RPMI7951 (cell line): ENCODE measurements at regions not wholly inside any gene's neighbourhood (a gene's known extent, or its start where the extent isn't known, plus 50 kb on each side); places are given as distances from the start of the nearest gene placed in this dataset.
"Not testable (repeated sequence)": the region's sequence is repeated elsewhere in the genome, so short reads cannot be mapped to it uniquely, and the experiment has no call there.

Experiments
- DNase-seq: peaks from one replicate; pipeline ENCODE4 v3.0.0-alpha.2; 2012; ENCODE audit warnings: low read depth

DNA sequence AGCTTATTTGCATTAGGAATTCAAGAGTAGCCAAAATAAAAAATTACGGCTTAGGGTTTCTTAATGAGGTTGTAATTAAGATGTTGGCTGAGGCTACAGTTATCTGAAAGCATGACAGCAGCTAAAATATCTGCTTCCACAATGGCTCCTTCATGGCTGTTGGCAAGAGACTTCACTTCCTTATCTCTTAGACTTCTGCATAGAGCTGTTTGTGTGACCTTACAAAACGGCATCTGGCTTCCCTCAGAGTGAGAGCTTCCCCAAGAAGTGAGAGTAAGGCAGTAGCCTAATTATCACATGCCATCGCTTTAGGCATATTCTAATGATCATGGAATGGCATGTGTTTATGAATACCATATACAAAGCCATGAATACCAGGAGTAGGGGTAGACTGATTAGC, 57.6 kb downstream of the CCDC59 start:
- no peak for DNase-seq

DNA sequence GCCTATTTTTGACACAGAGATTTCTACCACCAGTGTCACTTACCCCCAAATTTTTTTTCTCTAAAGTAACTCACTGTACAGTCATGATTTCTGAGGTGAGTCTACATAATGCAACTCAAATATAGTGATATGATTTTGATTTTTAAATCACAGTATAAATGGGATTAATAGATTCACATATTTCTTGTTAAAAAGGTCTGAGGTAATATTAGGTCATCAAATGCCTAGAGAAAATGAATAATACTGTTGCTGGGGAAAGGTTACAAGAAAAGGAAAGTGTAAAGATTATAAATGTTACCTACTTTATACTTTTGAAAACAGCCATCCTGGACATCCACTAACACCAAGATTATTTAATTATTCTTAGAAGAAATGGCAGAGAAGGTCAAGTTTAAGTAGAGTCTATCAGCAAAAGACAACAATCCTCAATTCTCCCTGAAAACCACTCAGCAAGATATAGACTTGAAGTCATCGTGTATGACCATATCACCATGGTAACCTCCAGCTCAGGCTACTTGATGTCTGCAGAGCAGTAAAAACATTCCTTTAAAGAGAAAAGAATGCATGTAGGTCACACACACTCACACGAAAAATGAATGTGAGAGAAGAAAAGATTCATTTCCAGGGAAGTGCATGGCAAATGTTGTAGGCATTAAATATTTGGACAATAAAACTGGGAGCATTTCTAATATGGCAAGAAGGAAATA, 58.7 kb downstream of the CCDC59 start:
- DNase-seq: no peak

DNA sequence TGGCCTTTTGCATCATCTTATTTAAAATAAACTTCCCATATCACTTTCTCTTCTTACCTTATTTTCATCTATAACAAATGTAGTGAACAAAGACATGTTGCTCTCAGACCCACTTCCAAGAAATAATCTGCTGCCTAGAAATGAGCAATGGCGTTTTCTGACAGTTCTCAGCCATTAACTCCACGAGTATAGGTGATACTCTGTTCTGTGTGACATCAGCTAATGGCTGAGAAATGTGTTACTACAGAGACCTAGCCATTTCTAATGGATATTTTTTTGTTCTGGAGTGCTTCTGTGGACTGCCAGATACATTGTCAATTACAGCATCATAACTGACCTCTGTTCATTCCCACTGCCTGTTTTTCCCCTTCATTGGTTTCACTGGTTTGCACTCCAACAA, 67.8 kb downstream of the CCDC59 start:
- DNase-seq: no peak

DNA sequence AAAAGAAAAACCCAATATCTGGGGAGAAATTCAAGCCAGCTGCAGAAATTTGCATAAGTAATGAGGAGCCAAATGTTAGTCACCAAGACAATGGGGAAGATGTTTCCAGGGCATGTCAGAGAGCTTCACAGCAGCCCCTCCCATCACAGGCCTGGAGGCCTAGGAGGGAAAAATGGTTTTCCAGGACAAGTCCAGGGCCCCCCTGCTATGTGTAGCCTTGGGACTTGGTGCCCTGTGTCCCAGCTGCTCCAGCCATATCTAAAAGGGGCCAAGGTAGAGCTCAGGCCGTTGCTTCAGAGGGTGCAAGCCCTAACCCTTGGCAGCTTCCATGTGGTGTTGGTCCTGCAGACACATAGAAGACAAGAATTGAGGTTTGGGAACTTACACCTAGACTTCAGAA, 76.9 kb downstream of the CCDC59 start:
- DNase-seq: not testable (repeated sequence)

DNA sequence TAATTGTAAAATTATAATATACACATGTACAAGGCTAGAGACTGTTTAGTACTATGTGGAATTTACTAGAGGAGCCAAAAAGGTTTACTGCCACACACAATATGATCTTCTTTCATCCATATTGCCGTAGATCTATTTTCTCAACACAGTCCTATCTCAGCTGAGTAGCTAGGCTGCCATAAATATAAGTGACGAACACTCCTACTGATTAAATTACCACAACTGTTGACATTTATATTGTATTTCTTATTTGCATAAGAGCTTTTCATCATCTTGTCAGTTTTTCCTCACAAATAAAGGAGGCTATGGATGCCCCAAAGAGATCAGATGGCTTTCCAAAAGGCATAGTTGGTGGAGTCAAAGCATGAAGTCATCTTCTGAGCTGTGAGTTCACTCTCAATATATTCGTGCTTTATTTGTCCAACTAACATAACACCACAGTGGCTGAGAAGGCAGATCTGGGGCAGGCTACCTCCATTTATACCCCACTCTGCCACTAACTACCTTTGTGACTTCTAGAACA, 78.6 kb downstream of the CCDC59 start:
- no peak for DNase-seq

DNA sequence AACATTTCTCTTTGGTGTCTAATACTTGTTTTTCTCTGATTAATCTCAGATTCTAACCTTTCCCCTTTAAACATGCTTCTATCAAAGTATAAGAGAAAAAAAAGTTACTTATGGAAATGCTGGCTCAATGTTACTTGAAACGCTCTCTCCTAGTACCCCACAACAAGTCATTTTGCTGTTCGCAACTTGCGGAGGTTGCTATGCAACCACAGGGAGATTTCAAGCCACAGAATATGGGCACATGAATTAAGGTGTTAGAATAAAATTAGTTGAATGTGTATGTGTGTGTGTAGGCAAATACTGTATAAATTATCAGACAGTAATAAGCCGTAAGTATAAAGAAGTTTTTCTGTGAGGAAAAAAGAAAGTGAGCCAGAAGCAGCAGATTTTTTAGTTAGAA, 80.6 kb downstream of the CCDC59 start:
- DNase-seq: no peak

DNA sequence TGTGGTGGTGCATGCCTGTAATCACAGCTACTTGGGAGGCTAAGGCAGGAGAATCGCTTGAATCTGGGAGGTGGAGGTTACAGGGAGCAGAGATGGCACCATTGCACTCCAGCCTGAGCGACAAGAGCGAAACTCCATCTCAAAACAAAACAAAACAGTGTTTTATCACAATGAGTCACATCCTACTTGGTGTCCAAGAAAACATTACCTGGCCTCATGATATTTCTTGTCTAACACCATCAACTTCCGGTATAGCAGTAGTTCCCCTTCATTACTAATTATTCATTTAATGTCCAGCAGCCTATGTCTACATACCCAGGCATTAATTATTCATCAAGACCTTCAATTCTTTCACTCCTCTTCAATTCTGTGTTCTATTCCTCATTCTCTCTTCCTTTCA, 115.5 kb downstream of the CCDC59 start:
- DNase-seq: no peak

DNA sequence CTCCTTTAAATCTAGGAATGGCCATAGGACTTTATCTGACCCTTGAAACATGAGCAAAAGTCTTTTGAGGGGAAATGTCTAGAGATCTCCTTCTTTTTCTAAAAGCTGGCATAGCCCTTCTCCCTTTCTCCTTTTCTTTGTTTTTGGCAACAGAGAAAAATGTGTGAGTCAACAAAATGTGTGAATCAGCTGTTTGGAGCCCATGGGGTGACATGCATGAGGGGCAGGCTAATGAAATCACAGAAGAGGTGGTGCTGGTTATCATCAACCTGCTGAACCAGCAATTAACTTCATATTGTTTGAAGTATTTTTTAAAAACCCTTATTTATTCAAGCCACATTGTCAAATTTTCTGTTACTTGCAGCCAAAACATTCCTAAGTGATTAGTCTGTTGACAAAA, 132.3 kb downstream of the CCDC59 start:
- DNase-seq: no peak

DNA sequence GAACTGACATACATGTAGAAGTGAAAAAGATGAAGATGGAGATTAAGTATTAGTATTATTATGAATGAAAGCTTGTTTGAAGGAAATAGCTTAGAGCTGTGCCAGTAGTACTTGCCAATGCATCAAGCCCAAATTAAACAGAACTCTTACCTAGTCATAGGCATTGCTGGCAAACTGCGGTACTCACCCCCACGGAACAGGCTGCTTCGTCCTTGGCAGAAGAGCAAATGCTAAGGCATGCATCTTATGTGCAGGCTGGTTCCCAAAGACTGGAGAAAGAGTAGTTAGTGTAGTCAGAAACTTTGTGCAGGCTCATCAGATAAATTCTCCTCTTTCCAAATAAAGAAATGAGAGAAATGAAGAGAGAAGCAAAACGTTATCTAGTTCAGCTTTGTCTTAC, 134.8 kb downstream of the CCDC59 start:
- DNase-seq: no peak

DNA sequence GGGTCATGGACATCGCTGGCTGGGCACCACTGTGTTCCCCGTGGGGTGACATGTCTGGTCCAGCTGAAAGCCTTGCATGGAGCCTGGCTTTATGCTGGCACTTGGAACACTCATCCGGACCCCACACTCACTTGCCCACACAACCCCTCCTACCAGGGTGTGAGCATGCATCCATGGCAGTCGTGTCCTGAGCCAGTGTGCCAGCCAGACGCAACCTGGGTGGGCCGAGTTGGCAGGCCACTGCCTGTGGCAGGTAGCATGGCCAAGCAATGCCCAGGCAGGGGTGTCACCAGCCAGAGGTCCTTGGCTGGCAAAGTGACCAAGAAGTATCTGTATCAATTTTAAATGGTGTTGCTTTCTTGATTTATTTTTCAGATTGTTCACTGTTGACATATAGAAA, 141.7 kb downstream of the CCDC59 start:
- no peak for DNase-seq

DNA sequence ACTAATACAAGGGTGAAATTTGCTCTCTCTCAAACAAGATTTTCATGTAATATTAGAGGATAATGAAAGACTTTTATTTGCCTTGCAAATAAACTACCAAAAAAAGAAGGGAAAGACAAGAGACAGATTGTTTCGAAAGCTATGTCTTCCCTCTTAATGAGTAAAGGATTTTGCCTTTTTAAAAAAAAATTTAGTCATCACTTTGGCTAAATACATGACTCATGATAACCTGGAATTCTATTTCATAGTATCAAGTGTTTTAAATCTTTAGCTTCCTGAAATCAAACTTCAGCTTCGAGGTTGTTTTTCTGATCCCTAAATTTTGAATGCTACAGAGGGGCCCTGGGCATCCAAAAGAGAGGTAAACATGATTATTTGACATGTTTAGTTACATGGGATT, 144.4 kb downstream of the CCDC59 start:
- DNase-seq: no peak

DNA sequence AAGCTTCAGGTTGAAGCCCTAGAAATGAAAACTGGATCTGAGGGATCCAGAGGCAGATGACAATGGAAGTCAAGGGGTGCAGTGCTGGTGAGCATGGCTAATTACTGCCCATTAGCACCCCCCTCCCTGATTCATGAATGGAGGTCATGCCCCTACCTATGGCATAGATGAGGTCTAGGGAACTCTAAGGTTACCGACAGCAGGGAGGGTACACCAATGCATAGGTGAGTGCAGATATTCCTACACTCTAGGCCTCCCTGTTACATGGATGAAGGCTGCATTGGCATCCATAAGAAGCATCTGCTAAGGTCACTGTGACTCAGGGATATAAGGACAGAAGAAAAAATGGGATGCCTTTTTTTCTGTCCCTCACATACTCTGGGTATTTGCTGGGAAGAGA, 147.3 kb downstream of the CCDC59 start:
- DNase-seq: no peak

DNA sequence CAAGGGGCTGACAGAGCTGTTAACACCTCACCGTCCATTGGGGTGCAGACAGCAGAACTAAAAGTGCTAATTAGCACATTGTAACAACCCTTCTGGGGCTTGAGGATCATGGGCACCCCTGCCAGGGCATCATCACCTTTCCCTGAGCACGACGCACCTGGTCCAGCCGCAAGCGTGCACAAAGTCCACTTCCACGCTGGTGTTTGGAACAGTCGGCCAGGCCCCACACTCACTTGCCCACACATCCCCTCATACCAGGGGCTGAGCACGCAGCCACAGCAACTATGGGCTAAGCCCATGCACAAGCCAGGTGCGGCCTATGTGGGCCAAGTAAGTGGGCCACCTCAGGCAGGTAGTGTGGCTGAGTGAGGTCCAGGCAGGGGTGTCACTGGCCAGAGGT, 148.7 kb downstream of the CCDC59 start:
- no peak for DNase-seq

DNA sequence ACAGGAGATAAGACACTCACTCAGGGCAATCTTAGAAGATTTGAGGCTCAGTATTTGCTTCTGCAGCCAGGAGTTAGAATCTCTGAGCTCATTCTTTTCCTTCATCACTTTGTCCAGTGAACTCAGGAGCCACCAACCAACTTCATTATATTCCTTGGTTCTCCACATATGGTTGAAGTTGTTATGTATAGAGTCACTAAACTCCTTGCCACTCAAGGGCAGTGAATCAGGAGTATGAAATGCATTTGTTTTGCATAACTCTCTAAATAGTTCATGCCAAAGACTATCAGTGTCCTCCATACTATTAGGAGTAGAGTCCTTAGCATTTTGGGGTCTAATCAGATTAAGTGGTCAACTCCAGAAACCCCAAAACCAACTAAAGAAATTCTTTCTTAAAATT, 150.6 kb downstream of the CCDC59 start:
- DNase-seq: no peak

DNA sequence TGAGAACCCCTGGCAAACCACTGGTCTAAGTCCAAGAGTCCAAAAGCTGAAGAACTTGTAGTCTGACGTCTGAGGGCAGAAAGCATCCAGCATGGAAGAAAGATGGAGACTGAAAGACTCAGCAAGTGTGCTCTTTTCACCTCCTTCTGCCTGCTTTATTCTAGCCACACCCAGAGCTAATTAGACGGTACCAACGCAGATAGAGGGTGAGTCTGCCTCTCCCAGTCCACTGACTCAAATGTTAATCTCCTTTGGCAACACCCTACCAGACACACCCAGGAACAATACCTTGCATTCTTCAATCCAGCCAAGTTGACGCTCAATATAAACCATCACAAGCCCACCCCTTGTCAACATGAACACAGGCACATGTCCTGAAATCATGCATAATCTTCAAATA, 155.1 kb downstream of the CCDC59 start:
- no peak for DNase-seq

DNA sequence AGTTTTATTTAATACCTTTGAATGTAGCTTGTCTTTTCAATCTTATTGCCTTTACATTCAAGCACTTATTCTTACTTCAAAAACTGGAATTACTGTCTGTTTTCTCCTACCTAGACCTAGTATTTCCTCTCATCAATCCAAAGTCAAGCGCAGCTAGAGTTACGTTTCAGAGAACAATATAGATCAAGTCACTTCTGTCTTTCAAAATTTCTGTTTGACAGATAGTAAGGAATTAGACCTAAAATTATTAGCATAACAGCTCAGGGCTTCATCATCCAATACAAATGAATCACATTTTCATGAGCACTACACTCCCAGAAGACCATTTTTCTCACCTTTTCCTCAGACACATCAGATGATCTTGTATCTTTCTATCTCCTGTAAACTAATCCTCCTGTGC, 170.6 kb downstream of the CCDC59 start:
- no peak for DNase-seq

DNA sequence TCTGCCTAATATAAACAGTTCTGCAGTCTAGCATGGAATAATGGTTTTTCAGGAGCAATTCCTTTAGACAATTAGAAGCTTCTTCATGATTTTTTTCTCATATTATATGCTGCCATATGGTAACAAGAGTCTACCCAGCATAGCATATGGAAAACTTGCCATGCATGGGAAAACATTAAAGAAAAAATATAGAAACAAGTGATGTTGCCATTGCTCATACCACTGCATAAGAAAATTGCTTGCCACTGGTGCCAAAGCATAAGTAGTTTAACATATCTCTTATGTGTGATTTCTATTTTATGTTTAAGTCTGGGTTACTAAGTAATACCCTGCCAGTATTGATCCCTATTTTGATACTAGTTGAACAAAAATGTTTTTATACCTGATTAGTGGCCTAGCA, 171.2 kb downstream of the CCDC59 start:
- no peak for DNase-seq

DNA sequence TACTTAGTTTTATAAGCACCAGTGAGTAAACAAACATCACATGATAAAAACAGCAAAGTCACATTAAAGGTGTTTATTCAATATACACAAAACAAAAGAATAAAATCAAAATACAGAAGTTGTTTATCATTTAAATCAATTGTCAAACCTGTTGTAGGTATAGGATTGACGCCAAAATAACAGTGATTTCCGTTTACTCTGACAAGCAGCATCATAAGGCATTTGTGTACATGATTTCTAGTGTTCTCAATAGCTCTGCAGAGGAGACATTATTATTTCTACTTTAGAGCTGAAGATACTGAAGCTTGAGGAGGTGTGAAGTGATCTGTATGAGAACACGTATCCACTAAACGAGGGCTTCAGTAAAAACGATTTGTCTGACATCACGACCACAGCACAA, 171.9 kb downstream of the CCDC59 start:
- DNase-seq: no peak

DNA sequence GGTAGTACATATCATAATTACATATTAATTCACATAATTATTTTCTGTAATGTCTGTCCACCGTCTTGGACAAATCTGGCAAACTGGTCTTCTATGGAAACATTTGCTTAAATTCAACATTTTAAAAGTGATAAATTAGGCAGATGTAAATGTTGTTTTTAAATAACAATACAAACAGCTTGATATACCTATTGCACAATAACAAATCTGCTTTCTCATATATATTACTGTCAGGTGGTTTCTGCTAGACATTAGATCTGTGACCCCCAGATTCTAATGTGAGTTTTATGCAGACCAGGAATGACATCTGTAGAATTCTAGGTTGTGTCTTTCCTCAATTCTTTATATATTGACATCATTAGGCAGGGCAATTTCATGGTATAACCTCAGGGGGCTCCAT, 173.3 kb downstream of the CCDC59 start:
- no peak for DNase-seq

DNA sequence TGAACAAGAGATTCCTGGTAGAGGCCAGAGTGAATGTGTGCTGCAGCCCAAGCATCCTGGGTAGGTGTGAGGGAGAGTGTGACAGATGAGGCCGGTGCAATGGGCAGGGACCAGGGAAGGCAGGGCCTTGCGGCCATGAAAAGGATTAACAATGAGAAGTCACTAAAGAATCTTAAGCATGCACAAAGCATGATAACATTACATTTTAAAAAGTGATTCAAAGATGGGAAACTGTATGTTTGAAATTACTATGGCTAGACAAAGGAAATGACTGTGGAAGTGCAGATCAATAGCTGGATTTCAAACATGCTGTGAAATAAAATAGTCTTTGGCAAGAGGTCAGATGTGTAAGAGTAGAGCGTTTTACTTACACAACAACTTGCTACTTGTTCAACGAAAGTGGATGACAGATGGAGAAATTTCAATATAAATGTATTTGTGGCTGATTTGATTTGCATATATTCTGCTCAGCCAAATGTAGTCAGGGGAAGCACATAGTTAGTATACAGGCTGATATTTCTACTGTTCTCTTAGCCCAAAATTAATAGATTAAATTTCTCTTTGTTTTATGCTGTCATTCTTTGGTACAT, 175.5 kb downstream of the CCDC59 start:
- DNase-seq: no peak

DNA sequence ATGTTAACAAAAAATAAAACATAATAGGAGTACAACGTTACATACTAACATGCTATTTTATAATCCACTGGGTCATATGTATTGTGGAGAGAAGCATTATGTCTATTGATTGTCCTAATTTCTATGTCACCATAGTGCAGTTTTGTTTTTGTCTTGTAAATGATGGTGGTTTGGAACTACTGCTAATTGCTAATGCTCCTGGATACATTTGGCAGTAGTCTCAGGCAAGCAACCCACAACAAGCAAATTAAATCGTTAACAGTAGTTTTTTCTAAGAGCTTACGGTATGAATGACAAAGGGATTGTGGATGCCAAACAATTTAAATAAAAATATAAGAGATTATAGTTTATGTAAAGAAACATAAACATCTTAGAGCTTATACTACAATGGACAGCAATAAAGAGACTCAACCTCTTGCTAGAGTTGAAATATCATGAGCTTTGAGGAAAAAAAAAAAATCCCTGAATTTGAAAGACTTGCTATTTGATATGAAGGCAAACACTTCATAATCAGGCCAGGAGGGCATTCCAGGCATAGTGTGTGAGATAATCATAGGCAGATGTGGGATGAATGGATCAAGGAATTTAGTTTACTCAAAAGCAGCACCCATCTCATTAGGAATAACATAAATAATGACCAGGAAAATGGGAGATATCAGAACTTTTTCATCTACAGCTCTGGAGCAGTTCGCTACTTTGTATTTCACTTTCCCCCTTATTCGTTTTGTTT, 181.3 kb downstream of the CCDC59 start:
- DNase-seq: no peak

DNA sequence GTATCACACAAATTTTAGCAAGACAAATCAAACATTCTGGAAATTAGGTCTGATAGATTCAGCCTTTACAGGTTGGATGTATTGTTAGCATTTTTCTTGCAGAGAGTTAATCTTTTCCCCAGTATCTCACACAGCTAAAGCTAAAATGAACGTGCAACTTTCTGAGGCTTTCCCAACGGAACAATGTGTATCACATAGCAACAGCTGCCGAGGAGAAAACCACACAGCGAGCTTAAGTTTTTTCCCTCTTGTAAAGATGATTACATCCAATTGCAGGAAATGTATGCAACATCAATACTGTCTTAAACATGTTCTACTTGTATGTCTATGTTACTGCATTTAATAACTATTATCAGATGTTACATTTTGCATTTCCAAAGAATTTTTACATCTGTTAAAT, 182.2 kb downstream of the CCDC59 start:
- DNase-seq: no peak

DNA sequence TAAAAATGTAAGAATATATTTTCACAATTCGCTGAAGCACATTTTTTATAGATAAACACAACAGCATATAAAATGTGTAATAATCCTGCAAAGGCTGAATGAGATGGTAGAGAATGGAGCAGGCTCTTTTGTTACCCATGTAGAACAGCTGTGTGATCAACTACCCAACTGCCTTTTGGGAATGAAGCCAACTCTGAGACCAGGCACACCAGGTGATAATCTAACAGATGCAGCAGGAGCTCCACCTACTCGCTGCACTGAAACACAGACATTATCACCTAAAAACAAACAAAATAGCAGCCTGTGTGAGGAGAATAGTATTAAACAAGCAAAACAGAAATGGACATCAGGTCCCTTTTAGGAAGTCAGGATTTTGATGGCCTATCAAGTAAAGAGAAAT, 183.3 kb downstream of the CCDC59 start:
- DNase-seq: no peak
